GM12878 (cell line): ENCODE measurements at regions not wholly inside any gene's neighbourhood (a gene's known extent, or its start where the extent isn't known, plus 50 kb on each side); places are given as distances from the start of the nearest gene placed in this dataset.

Experiments used
- ATAC-seq: fragments of 200-7000 bp; cut with Tn5 transposase; 3 replicates; pipeline ENCODE4 v1.9.1; 2020; ENCODE audit warnings: mild to moderate bottlenecking, moderate library complexity
- BruUV-seq: library from RNA; stranded (reverse); fragments of 400-500 nt; replicated peaks from 2 replicates; lab custom pipeline; 2021; lab: Mats Ljungman, UMichigan
- CTCF ChIA-PET: fragments of 300-600 bp; sonication (Branson Sonifier 250); formaldehyde crosslinking; extraction: SDS; loops from one replicate; lab custom pipeline; 2021; ENCODE audit warnings: inconsistent platforms; lab: Yijun Ruan, JAX
- POLR2A ChIA-PET: fragments of 350-600 bp; formaldehyde crosslinking; extraction: SDS; loops from one replicate; lab custom pipeline; 2021; ENCODE audit warnings: inconsistent platforms; lab: Charles Lee
- RAD21 ChIA-PET: fragments of 300-600 bp; sonication (Branson Sonifier 250); formaldehyde crosslinking; loops from one replicate; lab custom pipeline; 2023; ENCODE audit warnings: antibody characterized with exemption; ENCODE audit not compliant: unreplicated experiment; lab: Charles Lee
- SMC1A ChIA-PET: fragments of 300-600 bp; sonication (Branson Sonifier 250); formaldehyde crosslinking; loops from one replicate; lab custom pipeline; 2023; ENCODE audit not compliant: unreplicated experiment, uncharacterized antibody; lab: Charles Lee
- DNase-seq: peaks from one replicate; pipeline ENCODE4 v3.0.0-alpha.2; 2011; ENCODE audit warnings: low read depth, low spot score
- FAIRE-seq: peaks from 3 replicates; lab custom pipeline; 2011; peaks lifted over from hg19 to GRCh38; lab: Jason Lieb, UNC
- H2AFZ ChIP-seq: 2 replicates; pipeline ENCODE4 v1.6.0; 2011; ENCODE audit warnings: low read depth, low read length, control low read depth; ENCODE audit not compliant: control insufficient read depth
- H3K27ac ChIP-seq: 2 replicates; pipeline ENCODE4 v1.5.1; 2011; ENCODE audit warnings: control low read depth; ENCODE audit not compliant: control insufficient read depth, insufficient read depth
- H3K27me3 ChIP-seq, 2 experiments: replicated peaks in 1 of 2; 2 replicates each; pipeline versions ENCODE4 v1.6.0 to v1.6.1; 2011; ENCODE audit warnings: low read length in 1 of 2; ENCODE audit not compliant: control insufficient read depth in 2 of 2, insufficient read depth in 2 of 2
- H3K36me3 ChIP-seq, 2 experiments: 2 replicates each; pipeline ENCODE4 v1.5.1; 2011; ENCODE audit warnings: low read length in 1 of 2; ENCODE audit not compliant: control insufficient read depth in 2 of 2, insufficient read depth in 2 of 2
- H3K4me1 ChIP-seq: 2 replicates; pipeline ENCODE4 v1.6.1; 2011; ENCODE audit warnings: mild to moderate bottlenecking, low read length, moderate library complexity, mixed read lengths; ENCODE audit not compliant: control insufficient read depth, insufficient read depth
- H3K4me2 ChIP-seq: 2 replicates; pipeline ENCODE4 v1.6.0; 2011; ENCODE audit warnings: control low read depth; ENCODE audit not compliant: control insufficient read depth, insufficient read depth
- H3K4me3 ChIP-seq: fragments of 200-600 bp; sonication (generic); 2 replicates; pipeline ENCODE4 v1.5.1; 2016
- H3K79me2 ChIP-seq: 2 replicates; pipeline ENCODE4 v1.6.0; 2011; ENCODE audit warnings: low read length; ENCODE audit not compliant: control insufficient read depth, insufficient read depth
- H3K9ac ChIP-seq: 2 replicates; pipeline ENCODE4 v1.8.0; 2011; ENCODE audit warnings: low read length, control low read depth, mixed read lengths; ENCODE audit not compliant: control insufficient read depth, insufficient read depth
- H3K9me3 ChIP-seq: replicated peaks from 3 replicates; pipeline ENCODE4 v1.5.1; 2011; ENCODE audit warnings: mild to moderate bottlenecking, low read length; ENCODE audit not compliant: control insufficient read depth, insufficient read depth
- H4K20me1 ChIP-seq: 2 replicates; pipeline ENCODE4 v1.6.0; 2011; ENCODE audit not compliant: control insufficient read depth, insufficient read depth
- BRCA1 ChIP-seq: IDR thresholded peaks from 2 replicates; pipeline ENCODE4 v1.6.1; 2011; ENCODE audit warnings: low read depth, low read length, improper control_type of control experiment
- CREB1 ChIP-seq: IDR thresholded peaks from 2 replicates; pipeline ENCODE4 v1.6.1; 2012; ENCODE audit warnings: low read depth, mild to moderate bottlenecking, inconsistent platforms
- E2F8 ChIP-seq: fragments of 450-650 bp; IDR thresholded peaks from 2 replicates; pipeline ENCODE4 v1.6.1; 2018; ENCODE audit warnings: mild to moderate bottlenecking, low read depth, moderate library complexity; ENCODE audit not compliant: partially characterized antibody
- POLR2A ChIP-seq: IDR thresholded peaks from 2 replicates; pipeline ENCODE4 v1.6.1; 2011; ENCODE audit warnings: low read depth, mild to moderate bottlenecking, low read length
- SIN3A ChIP-seq: IDR thresholded peaks from 2 replicates; pipeline ENCODE4 v1.6.1; 2012; ENCODE audit warnings: low read depth, low read length, improper control_type of control experiment
- ZBTB4 ChIP-seq: fragments of 450-650 bp; formaldehyde crosslinking; IDR thresholded peaks from 2 replicates; pipeline ENCODE4 v1.4.0; 2022; ENCODE audit warnings: mild to moderate bottlenecking, moderate library complexity
- WGBS: methylation state at CpG from one replicate; pipeline ENCODE4 v1.1.6; 2016; ENCODE audit warnings: low lambda C conversion rate; ENCODE audit not compliant: insufficient replicate concordance, insufficient coverage; ENCODE audit errors: missing lambda C conversion rate; 5-methylcytosine and 5-hydroxymethylcytosine counted together
- in situ Hi-C: fragments of 300-500 bp; cut with MboI; formaldehyde crosslinking; loops from 9 replicates; pipeline ENCODE4 v1.14.3; 2018; ENCODE audit warnings: mixed read lengths
- intact Hi-C: fragments of 100-400 bp; cut with micrococcal nuclease; formaldehyde crosslinking; loops from one replicate; pipeline ENCODE4 v1.14.2; 2022; ENCODE audit not compliant: unreplicated experiment
- TF ChIP-seq, protein P1 (sequence below): fragments of 450-650 bp; IDR thresholded peaks from 2 replicates; pipeline ENCODE4 v1.6.1; 2016; ENCODE audit warnings: mild to moderate bottlenecking
- TF ChIP-seq, protein P2 (sequence below): IDR thresholded peaks from 2 replicates; pipeline ENCODE4 v1.6.1; 2012; ENCODE audit warnings: low read length, inconsistent platforms

GRCh38 chr2:128807317-128807716 lies 488.6 kb upstream of the HS6ST1 start:
- in situ Hi-C loops = no loop called here
- TF ChIP-seq, protein P1, sequence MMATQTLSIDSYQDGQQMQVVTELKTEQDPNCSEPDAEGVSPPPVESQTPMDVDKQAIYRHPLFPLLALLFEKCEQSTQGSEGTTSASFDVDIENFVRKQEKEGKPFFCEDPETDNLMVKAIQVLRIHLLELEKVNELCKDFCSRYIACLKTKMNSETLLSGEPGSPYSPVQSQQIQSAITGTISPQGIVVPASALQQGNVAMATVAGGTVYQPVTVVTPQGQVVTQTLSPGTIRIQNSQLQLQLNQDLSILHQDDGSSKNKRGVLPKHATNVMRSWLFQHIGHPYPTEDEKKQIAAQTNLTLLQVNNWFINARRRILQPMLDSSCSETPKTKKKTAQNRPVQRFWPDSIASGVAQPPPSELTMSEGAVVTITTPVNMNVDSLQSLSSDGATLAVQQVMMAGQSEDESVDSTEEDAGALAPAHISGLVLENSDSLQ = no peak
- RAD21 ChIA-PET = no interaction called here
- CTCF ChIA-PET = no interaction called here
- Histone ChIP-seq H4K20me1 (no peaks in the 10 kb centered on the region), H3K9ac (no peak overlapping the region), H3K36me3 (no peaks in the 10 kb centered on the region), H3K4me1 (no peaks in the 10 kb centered on the region), H3K79me2 (no peaks in the 10 kb centered on the region), H3K27me3 (no peaks in the 10 kb centered on the region), H3K4me3 (no peak overlapping the region), H3K27ac (no peak overlapping the region), H3K9me3 (no peaks in the 10 kb centered on the region; the same call in 2 of the 3 replicates), H3K4me2 (no peak overlapping the region), H2AFZ (no peak overlapping the region)
- DNase-seq (no peak), FAIRE-seq (no peak), ATAC-seq (no peak)
- POLR2A ChIA-PET = no interaction called here
- no TSS peak for BruUV-seq
- 0% methylated on average over 1 of the region's 1 CpG for WGBS
- SMC1A ChIA-PET = no interaction called here
- intact Hi-C loops = no loop called here

DNA sequence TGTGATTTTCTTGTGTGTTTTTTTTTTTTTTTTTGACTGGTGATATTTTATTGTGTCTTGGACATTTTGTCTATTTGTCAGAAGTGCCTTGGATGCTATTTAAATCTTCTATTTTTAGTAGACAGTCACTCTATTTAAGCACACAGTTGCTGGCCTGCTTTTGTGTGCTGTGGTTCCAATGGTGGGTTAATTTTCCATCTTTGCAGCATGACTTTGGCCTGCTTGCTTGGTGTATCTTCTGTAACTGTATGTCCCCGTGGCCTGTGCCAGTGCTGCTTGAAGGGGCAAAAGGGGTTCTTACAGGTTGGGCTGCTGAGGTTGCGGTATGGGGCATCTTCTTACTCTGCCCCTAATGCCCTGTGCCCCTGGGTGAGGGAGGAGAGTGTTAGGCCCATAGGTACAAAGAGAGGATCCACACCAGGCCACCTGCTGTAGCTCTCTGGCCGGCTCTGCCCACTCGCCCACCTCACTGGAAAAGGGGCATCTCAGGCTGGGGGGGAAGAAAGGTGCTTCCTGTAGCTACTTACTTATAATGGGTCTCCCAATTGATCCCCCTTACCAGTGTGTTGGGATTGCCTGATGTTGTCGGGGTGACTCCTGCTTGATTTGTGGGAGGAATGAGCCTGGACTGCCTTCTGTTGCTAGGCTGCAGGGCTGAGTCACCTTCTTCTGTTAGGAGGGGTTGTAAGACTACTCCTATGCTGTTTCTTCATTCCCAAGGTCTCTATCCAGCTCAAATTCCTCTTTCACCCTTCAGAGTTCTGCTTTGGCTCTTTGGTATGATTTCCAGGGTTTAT lies 490.0 kb upstream of the HS6ST1 start:
- ChIA-PET RAD21 (no interaction called here), POLR2A (no interaction called here), CTCF (no interaction called here), SMC1A (no interaction called here)
- Histone ChIP-seq H3K36me3 (no peaks in the 10 kb centered on the region), H3K9me3 (no peaks in the 10 kb centered on the region; the same call in 2 of the 3 replicates), H3K9ac (no peak overlapping the region), H3K27me3 (no peaks in the 10 kb centered on the region), H3K4me1 (no peaks in the 10 kb centered on the region), H2AFZ (no peak overlapping the region), H3K79me2 (no peaks in the 10 kb centered on the region), H3K27ac (no peak overlapping the region), H3K4me2 (no peak overlapping the region), H3K4me3 (no peak overlapping the region), H4K20me1 (no peaks in the 10 kb centered on the region)
- BruUV-seq = no TSS peak
- WGBS = 38% methylated on average over 5 of the region's 5 CpGs
- ATAC-seq (no peak), FAIRE-seq (no peak), DNase-seq (no peak)
- in situ Hi-C loops (no loop called here), intact Hi-C loops (no loop called here)
- TF ChIP-seq, protein P2, sequence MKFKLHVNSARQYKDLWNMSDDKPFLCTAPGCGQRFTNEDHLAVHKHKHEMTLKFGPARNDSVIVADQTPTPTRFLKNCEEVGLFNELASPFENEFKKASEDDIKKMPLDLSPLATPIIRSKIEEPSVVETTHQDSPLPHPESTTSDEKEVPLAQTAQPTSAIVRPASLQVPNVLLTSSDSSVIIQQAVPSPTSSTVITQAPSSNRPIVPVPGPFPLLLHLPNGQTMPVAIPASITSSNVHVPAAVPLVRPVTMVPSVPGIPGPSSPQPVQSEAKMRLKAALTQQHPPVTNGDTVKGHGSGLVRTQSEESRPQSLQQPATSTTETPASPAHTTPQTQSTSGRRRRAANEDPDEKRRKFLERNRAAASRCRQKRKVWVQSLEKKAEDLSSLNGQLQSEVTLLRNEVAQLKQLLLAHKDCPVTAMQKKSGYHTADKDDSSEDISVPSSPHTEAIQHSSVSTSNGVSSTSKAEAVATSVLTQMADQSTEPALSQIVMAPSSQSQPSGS = no peak
- no peak for TF ChIP-seq ZBTB4 (CRISPR knock-in tag)
- no peak for TF ChIP-seq POLR2A
- no peak for TF ChIP-seq E2F8
- TF ChIP-seq SIN3A = no peak
- TF ChIP-seq BRCA1 = no peak
- no peak for TF ChIP-seq CREB1
